Karpas-422 (cell line): ENCODE measurements at regions not wholly inside any gene's neighbourhood (a gene's known extent, or its start where the extent isn't known, plus 50 kb on each side); places are given as distances from the start of the nearest gene placed in this dataset.

ENCODE experiments used
- DNase-seq: peaks from one replicate; pipeline ENCODE4 v3.0.0-alpha.2; 2015
- H2AFZ ChIP-seq: fragments of 200-600 bp; sonication (generic); 2 replicates; pipeline ENCODE4 v1.6.1; 2014; ENCODE audit warnings: antibody characterized with exemption, low read length, mixed read lengths
- H3K27ac ChIP-seq: fragments of 200-600 bp; sonication (generic); 2 replicates; pipeline ENCODE4 v1.5.1; 2014; ENCODE audit warnings: mild to moderate bottlenecking, low read length, moderate library complexity
- H3K27me3 ChIP-seq: fragments of 200-600 bp; sonication (generic); 2 replicates; pipeline ENCODE4 v1.6.1; 2014; ENCODE audit warnings: low read length, mixed read lengths
- H3K36me3 ChIP-seq: fragments of 200-600 bp; sonication (generic); 2 replicates; pipeline ENCODE4 v1.6.1; 2014; ENCODE audit warnings: low read length, mixed read lengths; ENCODE audit not compliant: insufficient read depth
- H3K4me1 ChIP-seq: fragments of 200-600 bp; sonication (generic); 2 replicates; pipeline ENCODE4 v1.6.1; 2014; ENCODE audit warnings: mild to moderate bottlenecking, low read length, mixed read lengths
- H3K4me2 ChIP-seq: fragments of 200-600 bp; sonication (generic); 2 replicates; pipeline ENCODE4 v1.6.1; 2014; ENCODE audit warnings: low read length, low read depth, mild to moderate bottlenecking; ENCODE audit not compliant: poor library complexity, severe bottlenecking
- H3K4me3 ChIP-seq: fragments of 200-600 bp; sonication (generic); 2 replicates; pipeline ENCODE4 v1.5.1; 2014; ENCODE audit warnings: mild to moderate bottlenecking, antibody characterized with exemption, low read length, mixed read lengths
- H3K79me2 ChIP-seq: fragments of 200-600 bp; sonication (generic); 2 replicates; pipeline ENCODE4 v1.6.1; 2014; ENCODE audit warnings: mild to moderate bottlenecking, low read length, mixed read lengths
- H3K9ac ChIP-seq: fragments of 200-600 bp; sonication (generic); 2 replicates; pipeline ENCODE4 v1.6.0; 2014; ENCODE audit warnings: low read length
- H3K9me2 ChIP-seq: fragments of 200-600 bp; sonication (generic), shearing (Covaris generic); replicated peaks from 2 replicates; pipeline ENCODE4 v1.6.0; 2014; ENCODE audit warnings: mild to moderate bottlenecking, low read length, moderate library complexity; ENCODE audit not compliant: insufficient read depth
- H3K9me3 ChIP-seq: fragments of 300-700, 200-600 bp; sonication (generic); 2 replicates; pipeline ENCODE4 v1.6.1; 2014; ENCODE audit warnings: low read length, mixed read lengths
- H4K20me1 ChIP-seq: fragments of 200-600 bp; sonication (generic); 2 replicates; pipeline ENCODE4 v1.6.1; 2014; ENCODE audit warnings: mild to moderate bottlenecking, antibody characterized with exemption, low read length, low read depth; ENCODE audit not compliant: insufficient read depth

DNA sequence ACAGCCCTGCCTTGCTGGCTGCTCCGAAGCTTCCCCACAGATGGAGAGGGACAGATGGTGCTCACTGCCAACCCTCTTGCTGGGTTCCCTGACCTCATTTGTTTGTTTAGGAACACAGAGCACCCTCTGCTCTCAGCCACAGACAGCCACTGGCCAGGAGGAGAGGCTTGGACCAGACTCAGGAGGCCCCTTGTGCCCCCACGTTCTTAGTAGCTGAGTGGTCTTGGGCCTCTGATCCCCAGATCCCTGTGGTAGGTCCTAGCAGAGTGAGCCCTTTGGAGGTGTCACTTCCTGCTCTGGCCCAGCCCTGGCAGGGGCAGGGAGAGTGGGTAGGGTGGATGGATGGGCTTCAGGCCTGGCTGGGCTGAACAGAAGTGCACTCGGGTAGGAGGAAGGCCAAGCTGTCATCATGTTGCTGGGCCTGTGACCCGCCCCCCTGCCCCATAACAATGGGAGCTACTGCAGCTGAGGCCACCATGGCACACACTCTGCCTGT is 84.0 kb downstream of the DHCR7 start:
- no peak for DNase-seq
- H2AFZ ChIP-seq: no peak overlapping the region

DNA sequence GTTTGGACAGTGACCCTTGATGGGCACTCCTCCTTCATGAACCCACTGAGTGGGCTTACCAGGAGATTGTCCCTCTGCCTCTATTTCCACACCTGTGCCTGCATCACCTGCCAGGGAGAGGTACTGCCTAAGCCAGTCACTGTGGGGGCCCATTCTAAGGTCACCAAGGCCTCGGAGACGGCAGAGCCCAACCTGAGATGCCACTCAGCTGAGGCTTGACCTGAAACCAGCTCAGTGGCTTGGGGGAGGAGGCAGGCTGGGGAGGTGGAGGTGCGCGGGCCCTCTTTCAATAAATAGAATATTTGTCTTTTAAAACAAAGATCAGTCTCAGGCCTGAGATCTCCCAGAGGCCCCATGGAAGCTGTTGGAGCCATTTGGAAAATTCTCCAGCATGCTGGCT is 84.5 kb downstream of the DHCR7 start:
- no peaks in the 10 kb centered on the region for H3K27me3 ChIP-seq
- H3K27ac ChIP-seq: no peak overlapping the region
- no peak overlapping the region for H3K4me2 ChIP-seq
- no peaks in the 10 kb centered on the region for H3K36me3 ChIP-seq
- H3K9me3 ChIP-seq: no peaks in the 10 kb centered on the region
- H2AFZ ChIP-seq: no peak overlapping the region
- DNase-seq: no peak
- H3K79me2 ChIP-seq: no peaks in the 10 kb centered on the region
- H3K4me3 ChIP-seq: no peak overlapping the region
- no peaks in the 10 kb centered on the region for H3K9me2 ChIP-seq
- no peaks in the 10 kb centered on the region for H3K4me1 ChIP-seq
- H4K20me1 ChIP-seq: no peaks in the 10 kb centered on the region
- no peak overlapping the region for H3K9ac ChIP-seq

More for the DNA sequence above, 84.0 kb downstream of the DHCR7 start:
- Histone ChIP-seq H3K36me3 (no peaks in the 10 kb centered on the region), H3K27me3 (no peaks in the 10 kb centered on the region), H4K20me1 (no peaks in the 10 kb centered on the region), H3K4me3 (no peak overlapping the region), H3K9me2 (no peaks in the 10 kb centered on the region), H3K79me2 (no peaks in the 10 kb centered on the region), H3K27ac (no peak overlapping the region), H3K4me1 (no peaks in the 10 kb centered on the region), H3K4me2 (no peak overlapping the region), H3K9ac (no peak overlapping the region), H3K9me3 (no peaks in the 10 kb centered on the region)

GRCh38 chr11:71358963-71359567 is 89.1 kb downstream of the DHCR7 start:
- no peaks in the 10 kb centered on the region for H3K9me3 ChIP-seq
- H3K27ac ChIP-seq: no peak overlapping the region
- H3K36me3 ChIP-seq: no peaks in the 10 kb centered on the region
- no peak overlapping the region for H3K4me2 ChIP-seq
- no peak overlapping the region for H3K9ac ChIP-seq
- no peaks in the 10 kb centered on the region for H4K20me1 ChIP-seq
- H3K4me3 ChIP-seq: no peak overlapping the region
- H2AFZ ChIP-seq: no peak overlapping the region
- DNase-seq: no peak
- H3K79me2 ChIP-seq: no peaks in the 10 kb centered on the region
- H3K27me3 ChIP-seq: no peaks in the 10 kb centered on the region
- H3K9me2 ChIP-seq: no peaks in the 10 kb centered on the region
- H3K4me1 ChIP-seq: no peaks in the 10 kb centered on the region

- Histone ChIP-seq H4K20me1 (no peaks in the 10 kb centered on the region), H3K79me2 (no peaks in the 10 kb centered on the region), H3K4me2 (no peak overlapping the region), H3K27ac (no peak overlapping the region), H3K9ac (no peak overlapping the region), H3K4me1 (no peaks in the 10 kb centered on the region), H3K36me3 (no peaks in the 10 kb centered on the region), H3K9me2 (no peaks in the 10 kb centered on the region), H3K4me3 (no peak overlapping the region), H2AFZ (no peak overlapping the region), H3K9me3 (no peaks in the 10 kb centered on the region), H3K27me3 (no peaks in the 10 kb centered on the region)
- DNase-seq: no peak
Measured at GRCh38 chr11:71358122-71358728, 90.0 kb downstream of the DHCR7 start.

GRCh38 chr11:71357414-71357813 is 90.8 kb downstream of the DHCR7 start:
- H3K4me1 ChIP-seq: no peaks in the 10 kb centered on the region
- H3K27ac ChIP-seq: no peak overlapping the region
- H3K9me3 ChIP-seq: no peaks in the 10 kb centered on the region
- H2AFZ ChIP-seq: no peak overlapping the region
- H3K27me3 ChIP-seq: no peaks in the 10 kb centered on the region
- no peak overlapping the region for H3K4me2 ChIP-seq
- no peaks in the 10 kb centered on the region for H3K36me3 ChIP-seq
- H3K79me2 ChIP-seq: no peaks in the 10 kb centered on the region
- H3K9ac ChIP-seq: no peak overlapping the region
- no peaks in the 10 kb centered on the region for H3K9me2 ChIP-seq
- no peak overlapping the region for H3K4me3 ChIP-seq
- no peak for DNase-seq
- no peaks in the 10 kb centered on the region for H4K20me1 ChIP-seq

- Histone ChIP-seq H3K27ac (no peak overlapping the region), H3K9ac (no peak overlapping the region), H3K9me2 (no peaks in the 10 kb centered on the region), H3K9me3 (no peaks in the 10 kb centered on the region), H3K79me2 (no peaks in the 10 kb centered on the region), H3K4me2 (no peak overlapping the region), H3K4me3 (no peak overlapping the region), H3K4me1 (no peaks in the 10 kb centered on the region), H3K27me3 (no peaks in the 10 kb centered on the region), H4K20me1 (no peaks in the 10 kb centered on the region), H3K36me3 (no peaks in the 10 kb centered on the region), H2AFZ (no peak overlapping the region)
- no peak for DNase-seq
Measured at GRCh38 chr11:71356904-71357303, 91.3 kb downstream of the DHCR7 start.

DNA sequence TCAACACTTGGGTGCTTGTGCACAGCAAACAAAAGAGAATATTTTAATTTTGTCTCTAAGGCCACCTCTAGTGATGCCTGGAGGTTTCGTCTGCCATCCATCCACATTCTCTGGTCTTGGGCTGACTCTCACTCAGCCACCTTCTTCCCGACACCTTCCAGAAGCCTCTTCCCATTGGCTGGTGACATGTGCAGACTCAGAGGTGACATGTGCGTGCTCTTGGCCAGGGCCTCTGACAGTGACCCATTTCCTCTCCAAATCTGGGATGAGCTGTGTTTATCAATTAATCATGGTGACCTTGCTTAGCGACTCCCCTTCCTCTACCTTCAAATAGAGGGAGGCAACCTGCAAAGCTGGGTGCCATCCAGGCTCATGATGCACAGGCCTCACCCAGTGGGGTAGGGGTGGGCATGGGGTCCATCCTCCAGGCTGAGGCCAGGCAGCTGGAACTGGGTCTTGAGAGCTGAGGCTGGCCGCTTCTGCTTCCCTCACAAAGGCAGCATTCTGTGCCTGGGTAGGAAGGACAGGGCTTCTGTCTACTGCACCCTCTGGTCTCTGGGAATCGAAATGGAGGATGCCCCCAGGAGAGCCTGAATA is 91.8 kb downstream of the DHCR7 start:
- H3K4me3 ChIP-seq: no peak overlapping the region
- no peak overlapping the region for H3K4me2 ChIP-seq
- H3K79me2 ChIP-seq: no peaks in the 10 kb centered on the region
- H3K27me3 ChIP-seq: no peaks in the 10 kb centered on the region
- H3K4me1 ChIP-seq: no peaks in the 10 kb centered on the region
- no peak overlapping the region for H2AFZ ChIP-seq
- no peaks in the 10 kb centered on the region for H3K36me3 ChIP-seq
- no peaks in the 10 kb centered on the region for H4K20me1 ChIP-seq
- no peak overlapping the region for H3K9ac ChIP-seq
- no peaks in the 10 kb centered on the region for H3K9me3 ChIP-seq
- H3K9me2 ChIP-seq: no peaks in the 10 kb centered on the region
- no peak for DNase-seq
- no peak overlapping the region for H3K27ac ChIP-seq

DNA sequence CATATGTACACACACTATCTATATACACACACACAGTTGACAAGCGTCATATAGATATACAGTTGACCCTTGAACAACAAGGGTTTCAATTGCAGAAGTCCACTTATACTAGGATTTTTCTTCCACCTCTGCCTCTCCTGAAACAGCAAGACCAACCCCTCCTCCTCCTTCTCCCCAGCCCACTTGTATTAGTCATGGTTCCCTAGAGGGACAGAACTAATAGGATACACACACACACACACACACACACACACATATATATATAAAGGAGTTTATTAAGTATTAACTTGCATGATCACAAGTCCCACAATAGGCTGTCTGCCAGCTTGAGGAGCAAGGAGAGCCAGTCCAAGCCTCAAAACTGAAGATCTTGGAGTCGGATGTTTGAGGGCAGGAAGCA is 92.9 kb downstream of the DHCR7 start:
- H3K79me2 ChIP-seq: no peaks in the 10 kb centered on the region
- no peaks in the 10 kb centered on the region for H4K20me1 ChIP-seq
- H3K9me3 ChIP-seq: no peaks in the 10 kb centered on the region
- no peak for DNase-seq
- no peaks in the 10 kb centered on the region for H3K4me1 ChIP-seq
- no peaks in the 10 kb centered on the region for H3K36me3 ChIP-seq
- no peak overlapping the region for H3K27ac ChIP-seq
- H3K27me3 ChIP-seq: no peaks in the 10 kb centered on the region
- no peak overlapping the region for H2AFZ ChIP-seq
- no peak overlapping the region for H3K4me2 ChIP-seq
- no peak overlapping the region for H3K9ac ChIP-seq
- no peaks in the 10 kb centered on the region for H3K9me2 ChIP-seq
- H3K4me3 ChIP-seq: no peak overlapping the region
